DOHH2 (cell line): ENCODE measurements at regions not wholly inside any gene's neighbourhood (a gene's known extent, or its start where the extent isn't known, plus 50 kb on each side); places are given as distances from the start of the nearest gene placed in this dataset.

Source experiments
- H3F3A ChIP-seq: fragments of 200-600 bp; sonication (generic), shearing (Covaris generic); 2 replicates; pipeline ENCODE4 v1.6.0; 2016; ENCODE audit warnings: antibody characterized with exemption, mild to moderate bottlenecking; ENCODE audit not compliant: control insufficient read depth, insufficient read depth
- H3K27ac ChIP-seq: fragments of 200-600 bp; sonication (generic); 2 replicates; pipeline ENCODE4 v1.5.1; 2014; ENCODE audit warnings: low read depth, mild to moderate bottlenecking, low read length, moderate library complexity
- H3K27me3 ChIP-seq: fragments of 200-600 bp; sonication (generic); 2 replicates; pipeline ENCODE4 v1.6.1; 2014; ENCODE audit warnings: mild to moderate bottlenecking, low read length, mixed read lengths; ENCODE audit not compliant: control insufficient read depth
- H3K36me3 ChIP-seq: fragments of 200-600 bp; sonication (generic); 2 replicates; pipeline ENCODE4 v1.6.1; 2014; ENCODE audit warnings: mild to moderate bottlenecking, low read length, moderate library complexity, mixed read lengths; ENCODE audit not compliant: control insufficient read depth
- H3K4me1 ChIP-seq: fragments of 200-600 bp; sonication (generic); 2 replicates; pipeline ENCODE4 v1.6.1; 2014; ENCODE audit warnings: mild to moderate bottlenecking, low read length, mixed read lengths; ENCODE audit not compliant: control insufficient read depth
- H3K4me2 ChIP-seq: fragments of 200-600 bp; sonication (generic); 2 replicates; pipeline ENCODE4 v1.6.0; 2014; ENCODE audit warnings: mild to moderate bottlenecking, low read length, moderate library complexity
- H3K4me3 ChIP-seq: fragments of 200-600 bp; sonication (generic); 2 replicates; pipeline ENCODE4 v1.5.1; 2014; ENCODE audit warnings: mild to moderate bottlenecking, low read length, mixed read lengths
- H3K79me2 ChIP-seq: fragments of 200-600 bp; sonication (generic); 2 replicates; pipeline ENCODE4 v1.6.1; 2014; ENCODE audit warnings: mild to moderate bottlenecking, low read length, mixed read lengths; ENCODE audit not compliant: control insufficient read depth
- H3K9me2 ChIP-seq: fragments of 200-600 bp; sonication (generic); replicated peaks from 2 replicates; pipeline ENCODE4 v1.6.1; 2014; ENCODE audit warnings: mild to moderate bottlenecking, low read length, mixed read lengths; ENCODE audit not compliant: control insufficient read depth
- H3K9me3 ChIP-seq: fragments of 200-600 bp; sonication (generic); 2 replicates; pipeline ENCODE4 v1.6.1; 2014; ENCODE audit warnings: antibody characterized with exemption, low read length, mixed read lengths; ENCODE audit not compliant: control insufficient read depth, insufficient read depth
- H4K20me1 ChIP-seq: fragments of 200-600 bp; sonication (generic); 2 replicates; pipeline ENCODE4 v1.6.0; 2014; ENCODE audit warnings: low read depth, mild to moderate bottlenecking, antibody characterized with exemption, low read length, moderate library complexity; ENCODE audit not compliant: control insufficient read depth, insufficient read depth
- CTCF ChIP-seq: fragments of 200-600 bp; sonication (generic); IDR thresholded peaks from one replicate; pipeline ENCODE4 v1.5.1; 2014; ENCODE audit warnings: antibody characterized with exemption, mild to moderate bottlenecking, low read depth, low read length; ENCODE audit not compliant: poor library complexity, severe bottlenecking
- EZH2phosphoT487 ChIP-seq: fragments of 200-600 bp; sonication (generic); IDR thresholded peaks from 2 replicates; pipeline ENCODE4 v1.6.1; 2017; ENCODE audit warnings: borderline replicate concordance, mild to moderate bottlenecking, antibody characterized with exemption, low read length, moderate library complexity, mixed read lengths

GRCh38 chr1:173300061-173301044, 93.2 kb upstream of the TNFSF4 start:
- Histone ChIP-seq H3K9me3 (no peaks in the 10 kb centered on the region), H3K79me2 (no peaks in the 10 kb centered on the region), H3K4me3 (no peak overlapping the region), H3K4me1 (peaks cover 8% of the 10 kb centered on the region; the same call in 1 of the 2 replicates), H3K27ac (no peak overlapping the region), H3K27me3 (no peaks in the 10 kb centered on the region), H3K4me2 (no peak overlapping the region), H3K9me2 (no peaks in the 10 kb centered on the region), H4K20me1 (no peaks in the 10 kb centered on the region), H3F3A (no peaks in the 10 kb centered on the region), H3K36me3 (no peaks in the 10 kb centered on the region)
- no peak for TF ChIP-seq EZH2phosphoT487
- TF ChIP-seq CTCF = no peak

- TF ChIP-seq CTCF = no peak
- no peak for TF ChIP-seq EZH2phosphoT487
- Histone ChIP-seq H3K4me3 (no peak overlapping the region), H4K20me1 (no peaks in the 10 kb centered on the region), H3K4me2 (no peak overlapping the region), H3F3A (no peaks in the 10 kb centered on the region), H3K27me3 (no peaks in the 10 kb centered on the region), H3K9me3 (no peaks in the 10 kb centered on the region), H3K9me2 (no peaks in the 10 kb centered on the region), H3K36me3 (no peaks in the 10 kb centered on the region), H3K79me2 (no peaks in the 10 kb centered on the region), H3K4me1 (peaks cover 8% of the 10 kb centered on the region; the same call in 1 of the 2 replicates), H3K27ac (no peak overlapping the region)
These were observed 94.4 kb upstream of the TNFSF4 start for GRCh38 chr1:173301507-173301906.

GRCh38 chr1:173302366-173302765, 95.2 kb upstream of the TNFSF4 start:
- H3K9me2 ChIP-seq = no peaks in the 10 kb centered on the region
- no peak for TF ChIP-seq EZH2phosphoT487
- H3K27me3 ChIP-seq = no peaks in the 10 kb centered on the region
- H4K20me1 ChIP-seq = no peaks in the 10 kb centered on the region
- H3K27ac ChIP-seq = no peak overlapping the region
- no peak overlapping the region for H3K4me3 ChIP-seq
- no peak overlapping the region for H3K4me2 ChIP-seq
- H3F3A ChIP-seq = no peaks in the 10 kb centered on the region
- H3K4me1 ChIP-seq = peaks cover 7% of the 10 kb centered on the region; the same call in 1 of the 2 replicates
- no peaks in the 10 kb centered on the region for H3K36me3 ChIP-seq
- no peaks in the 10 kb centered on the region for H3K79me2 ChIP-seq
- no peaks in the 10 kb centered on the region; the same call in 1 of the 2 replicates for H3K9me3 ChIP-seq
